B cell (primary cell): ENCODE measurements at regions not wholly inside any gene's neighbourhood (a gene's known extent, or its start where the extent isn't known, plus 50 kb on each side); places are given as distances from the start of the nearest gene placed in this dataset.

Experiments
- EZH2 ChIP-seq: IDR thresholded peaks from 2 replicates; pipeline ENCODE4 v1.6.1; 2012; ENCODE audit warnings: borderline replicate concordance, low read depth, mild to moderate bottlenecking, moderate library complexity, low read length; ENCODE audit not compliant: insufficient read depth, poor library complexity, severe bottlenecking
- TF ChIP-seq, protein P1 (sequence below): fragments of 200-600 bp; IDR thresholded peaks from one replicate; pipeline ENCODE4 v1.8.0; 2022; ENCODE audit warnings: antibody characterized with exemption, mild to moderate bottlenecking

DNA sequence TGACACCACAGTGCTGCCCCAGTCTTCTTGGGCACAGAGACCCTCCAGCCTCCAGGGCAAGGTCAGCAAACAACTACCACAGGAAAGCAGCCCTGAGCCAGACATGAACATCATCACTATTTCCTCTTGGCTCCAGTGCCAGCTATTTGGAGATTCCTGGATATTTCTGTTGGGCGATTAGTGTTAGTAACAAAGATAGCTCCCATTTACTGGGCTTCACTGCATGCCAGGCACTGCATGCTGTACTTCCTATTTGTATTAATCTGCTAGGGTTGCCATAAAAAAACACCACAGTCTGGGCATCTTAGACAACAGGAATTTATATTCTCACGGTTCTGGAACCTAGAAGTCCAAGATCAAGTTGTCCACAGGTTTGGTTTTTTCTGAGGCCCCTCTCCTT is 255.1 kb upstream of the STT3B start:
- TF ChIP-seq EZH2 = no peak
- TF ChIP-seq, protein P1, sequence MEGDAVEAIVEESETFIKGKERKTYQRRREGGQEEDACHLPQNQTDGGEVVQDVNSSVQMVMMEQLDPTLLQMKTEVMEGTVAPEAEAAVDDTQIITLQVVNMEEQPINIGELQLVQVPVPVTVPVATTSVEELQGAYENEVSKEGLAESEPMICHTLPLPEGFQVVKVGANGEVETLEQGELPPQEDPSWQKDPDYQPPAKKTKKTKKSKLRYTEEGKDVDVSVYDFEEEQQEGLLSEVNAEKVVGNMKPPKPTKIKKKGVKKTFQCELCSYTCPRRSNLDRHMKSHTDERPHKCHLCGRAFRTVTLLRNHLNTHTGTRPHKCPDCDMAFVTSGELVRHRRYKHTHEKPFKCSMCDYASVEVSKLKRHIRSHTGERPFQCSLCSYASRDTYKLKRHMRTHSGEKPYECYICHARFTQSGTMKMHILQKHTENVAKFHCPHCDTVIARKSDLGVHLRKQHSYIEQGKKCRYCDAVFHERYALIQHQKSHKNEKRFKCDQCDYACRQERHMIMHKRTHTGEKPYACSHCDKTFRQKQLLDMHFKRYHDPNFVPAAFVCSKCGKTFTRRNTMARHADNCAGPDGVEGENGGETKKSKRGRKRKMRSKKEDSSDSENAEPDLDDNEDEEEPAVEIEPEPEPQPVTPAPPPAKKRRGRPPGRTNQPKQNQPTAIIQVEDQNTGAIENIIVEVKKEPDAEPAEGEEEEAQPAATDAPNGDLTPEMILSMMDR = no peak
